H9 (cell line): ENCODE measurements at regions not wholly inside any gene's neighbourhood (a gene's known extent, or its start where the extent isn't known, plus 50 kb on each side); places are given as distances from the start of the nearest gene placed in this dataset.

Experiments
- DNase-seq: peaks from one replicate; pipeline ENCODE4 v3.0.0-alpha.2; 2017
- H2AFZ ChIP-seq: one replicate; pipeline ENCODE4 v1.6.1; 2013; ENCODE audit warnings: mild to moderate bottlenecking, low read length, control low read depth, moderate library complexity
- H2AK5ac ChIP-seq: 2 replicates; pipeline ENCODE4 v1.6.1; 2013; ENCODE audit warnings: low read length, control low read depth, mixed read lengths; ENCODE audit not compliant: insufficient read length
- H2BK120ac ChIP-seq: one replicate; pipeline ENCODE4 v1.6.1; 2013; ENCODE audit warnings: low read depth, mild to moderate bottlenecking, low read length, control low read depth, inconsistent platforms; ENCODE audit not compliant: poor library complexity, severe bottlenecking
- H2BK12ac ChIP-seq: 2 replicates; pipeline ENCODE4 v1.6.1; 2013; ENCODE audit warnings: low read length, control low read depth, mixed read lengths, low read depth; ENCODE audit not compliant: insufficient read length
- H2BK15ac ChIP-seq: 2 replicates; pipeline ENCODE4 v1.6.1; 2013; ENCODE audit warnings: low read depth, low read length, control low read depth
- H2BK20ac ChIP-seq: one replicate; pipeline ENCODE4 v1.6.1; 2013; ENCODE audit warnings: low read depth, mild to moderate bottlenecking, low read length, control low read depth, inconsistent platforms; ENCODE audit not compliant: poor library complexity, severe bottlenecking
- H2BK5ac ChIP-seq: 2 replicates; pipeline ENCODE4 v1.6.1; 2013; ENCODE audit warnings: low read length, control low read depth, mixed read lengths; ENCODE audit not compliant: insufficient read length
- H3K14ac ChIP-seq: 2 replicates; pipeline ENCODE4 v1.6.1; 2013; ENCODE audit warnings: low read length, control low read depth; ENCODE audit not compliant: insufficient read depth
- H3K18ac ChIP-seq: 2 replicates; pipeline ENCODE4 v1.6.1; 2013; ENCODE audit warnings: low read depth, mild to moderate bottlenecking, mixed read lengths, low read length, control low read depth; ENCODE audit not compliant: insufficient read length
- H3K23ac ChIP-seq: 2 replicates; pipeline ENCODE4 v1.6.1; 2013; ENCODE audit warnings: low read length, control low read depth, mixed read lengths, low read depth; ENCODE audit not compliant: insufficient read length
- H3K23me2 ChIP-seq: 2 replicates; pipeline ENCODE4 v1.6.1; 2013; ENCODE audit warnings: low read depth, mild to moderate bottlenecking, mixed read lengths, low read length, control low read depth; ENCODE audit not compliant: insufficient read length, poor library complexity, severe bottlenecking
- H3K27ac ChIP-seq: 2 replicates; pipeline ENCODE4 v1.5.1; 2013; ENCODE audit warnings: low read length, control low read depth, mixed read lengths, low read depth; ENCODE audit not compliant: insufficient read length
- H3K27me3 ChIP-seq: 2 replicates; pipeline ENCODE4 v1.6.1; 2013; ENCODE audit warnings: low read length, control low read depth, inconsistent platforms; ENCODE audit not compliant: insufficient read depth
- H3K4ac ChIP-seq: 2 replicates; pipeline ENCODE4 v1.6.1; 2013; ENCODE audit warnings: low read depth, mild to moderate bottlenecking, control low read depth, inconsistent platforms, low read length, moderate library complexity
- H3K4me1 ChIP-seq: 2 replicates; pipeline ENCODE4 v1.6.1; 2013; ENCODE audit warnings: low read length, control low read depth, inconsistent platforms; ENCODE audit not compliant: insufficient read depth
- H3K4me2 ChIP-seq: 2 replicates; pipeline ENCODE4 v1.6.1; 2013; ENCODE audit warnings: low read length, control low read depth, mixed read lengths; ENCODE audit not compliant: insufficient read length, insufficient read depth
- H3K56ac ChIP-seq: 2 replicates; pipeline ENCODE4 v1.6.1; 2013; ENCODE audit warnings: low read depth, mild to moderate bottlenecking, mixed read lengths, low read length, control low read depth; ENCODE audit not compliant: insufficient read length
- H3K79me1 ChIP-seq: 2 replicates; pipeline ENCODE4 v1.6.1; 2013; ENCODE audit warnings: low read depth, mild to moderate bottlenecking, moderate library complexity, low read length, control low read depth, inconsistent platforms; ENCODE audit not compliant: insufficient read depth, poor library complexity, severe bottlenecking
- H3K79me2 ChIP-seq: 2 replicates; pipeline ENCODE4 v1.6.1; 2013; ENCODE audit warnings: low read length, control low read depth, inconsistent platforms; ENCODE audit not compliant: insufficient read depth
- H3K9ac ChIP-seq: 2 replicates; pipeline ENCODE4 v1.6.1; 2013; ENCODE audit warnings: low read length, control low read depth, mixed read lengths; ENCODE audit not compliant: insufficient read length; ENCODE audit errors: extremely low read depth
- H3K9me3 ChIP-seq: one replicate; pipeline ENCODE4 v1.6.1; 2013; ENCODE audit warnings: low read depth, low read length, inconsistent platforms; ENCODE audit not compliant: control insufficient read depth
- H3T11ph ChIP-seq: one replicate; pipeline ENCODE4 v1.6.1; 2013; ENCODE audit warnings: mild to moderate bottlenecking, low read length, control low read depth, inconsistent platforms
- H4K20me1 ChIP-seq: one replicate; pipeline ENCODE4 v1.6.1; 2013; ENCODE audit not compliant: control insufficient read depth, insufficient read length, insufficient read depth
- H4K5ac ChIP-seq: 2 replicates; pipeline ENCODE4 v1.6.1; 2013; ENCODE audit warnings: low read depth, mild to moderate bottlenecking, mixed read lengths, low read length, control low read depth; ENCODE audit not compliant: insufficient read length
- H4K8ac ChIP-seq: replicated peaks from 2 replicates; pipeline ENCODE4 v1.6.1; 2013; ENCODE audit warnings: low read length, control low read depth, mixed read lengths, low read depth; ENCODE audit not compliant: insufficient read length
- H4K91ac ChIP-seq: 2 replicates; pipeline ENCODE4 v1.6.1; 2013; ENCODE audit warnings: low read depth, mild to moderate bottlenecking, moderate library complexity, mixed read lengths, low read length, control low read depth; ENCODE audit not compliant: insufficient read length
- H3K27ac Mint-ChIP-seq, 3 experiments: 2 replicates in 2 of 3; 3 replicates in 1 of 3; pipeline ENCODE4 v1.8.0; 2020 to 2021; ENCODE audit warnings: mixed read lengths in 3 of 3, mild to moderate bottlenecking in 1 of 3, moderate library complexity in 1 of 3
- H3K27me3 Mint-ChIP-seq: 2 replicates; pipeline ENCODE4 v1.8.0; 2021; ENCODE audit warnings: low read depth, mild to moderate bottlenecking, moderate library complexity, mixed read lengths
- H3K36me3 Mint-ChIP-seq, 3 experiments: 2 replicates in 2 of 3; 3 replicates in 1 of 3; pipeline ENCODE4 v1.8.0; 2020 to 2021; ENCODE audit warnings: low read depth in 3 of 3, mixed read lengths in 3 of 3; ENCODE audit not compliant: insufficient read depth in 1 of 3
- H3K4me1 Mint-ChIP-seq, 2 experiments: 2 replicates each; pipeline ENCODE4 v1.8.0; 2020; ENCODE audit warnings: mixed read lengths in 2 of 2
- H3K4me3 Mint-ChIP-seq, 2 experiments: 2 replicates in 1 of 2; 3 replicates in 1 of 2; pipeline ENCODE4 v1.8.0; 2020 to 2021; ENCODE audit warnings: mild to moderate bottlenecking in 2 of 2, mixed read lengths in 2 of 2, moderate library complexity in 1 of 2
- H3K9me3 Mint-ChIP-seq, 2 experiments: 2 replicates in 1 of 2; 3 replicates in 1 of 2; pipeline ENCODE4 v1.8.0; 2020; ENCODE audit warnings: mild to moderate bottlenecking in 2 of 2, mixed read lengths in 2 of 2, moderate library complexity in 1 of 2
- CTCF ChIP-seq: fragments of 200-600 bp; sonication (generic); conservative IDR thresholded peaks from 3 replicates; pipeline ENCODE4 v1.8.0; 2021; ENCODE audit warnings: antibody characterized with exemption, mild to moderate bottlenecking
- WGBS: extraction: QIAGEN DNeasy Blood & Tissue Kit; methylation state at CpG from one replicate; pipeline ENCODE4 v1.1.7; 2013; ENCODE audit warnings: missing lambda C conversion rate, low lambda C conversion rate, mixed read lengths; ENCODE audit not compliant: insufficient read length; ENCODE audit errors: extremely low coverage; 5-methylcytosine and 5-hydroxymethylcytosine counted together

GRCh38 chr2:205860885-205861284 lies 178.6 kb downstream of the NRP2 start:
- no peak overlapping the region; a peak in 1 of 7 replicates for H3K27ac Mint-ChIP-seq
- H2BK5ac ChIP-seq = no peak overlapping the region
- no peak overlapping the region for H3K4ac ChIP-seq
- no peaks in the 10 kb centered on the region for H3K79me2 ChIP-seq
- no peak overlapping the region for H3K56ac ChIP-seq
- H3K9me3 Mint-ChIP-seq = no peaks in the 10 kb centered on the region
- no peak overlapping the region for H2AFZ ChIP-seq
- H3K4me2 ChIP-seq = no peak overlapping the region
- peaks cover 0 to 13% of the 10 kb centered on the region in 2 experiments; a peak in 3 of 4 replicates for H3K4me1 Mint-ChIP-seq
- no peaks in the 10 kb centered on the region for H4K20me1 ChIP-seq
- no CpG with 5 or more reads among the region's 7 CpGs for WGBS
- no peaks in the 10 kb centered on the region for H3K79me1 ChIP-seq
- H3K9me3 ChIP-seq = no peaks in the 10 kb centered on the region
- H3K27me3 ChIP-seq = no peaks in the 10 kb centered on the region
- no peak overlapping the region for H4K91ac ChIP-seq
- no peak overlapping the region for H2BK15ac ChIP-seq
- H2BK20ac ChIP-seq = no peak overlapping the region
- H3K23me2 ChIP-seq = no peaks in the 10 kb centered on the region
- DNase-seq = no peak
- no peak for TF ChIP-seq CTCF
- no peaks in the 10 kb centered on the region for H3K36me3 Mint-ChIP-seq
- H3K27me3 Mint-ChIP-seq = peaks cover 1% of the 10 kb centered on the region
- H3K14ac ChIP-seq = no peak overlapping the region
- H3K27ac ChIP-seq = no peak overlapping the region
- no peak overlapping the region for H4K8ac ChIP-seq
- no peak overlapping the region for H2AK5ac ChIP-seq
- H2BK120ac ChIP-seq = no peak overlapping the region
- no peak overlapping the region for H3K18ac ChIP-seq
- no peak overlapping the region for H3K9ac ChIP-seq
- H4K5ac ChIP-seq = no peak overlapping the region
- H3T11ph ChIP-seq = no peak overlapping the region
- no peak overlapping the region for H2BK12ac ChIP-seq
- no peak overlapping the region for H3K23ac ChIP-seq
- H3K4me1 ChIP-seq = no peaks in the 10 kb centered on the region
- H3K4me3 Mint-ChIP-seq = no peak overlapping the region
